NCI-H2107 treated with DMSO at 0.1 percent for 48 hours (cell line): ENCODE measurements at regions not wholly inside any gene's neighbourhood (a gene's known extent, or its start where the extent isn't known, plus 50 kb on each side); places are given as distances from the start of the nearest gene placed in this dataset.

ENCODE experiments used
- DNase-seq: peaks from one replicate; lab custom pipeline; 2025; ENCODE audit not compliant: unreplicated experiment; lab: John Stamatoyannopoulos, UW

DNA sequence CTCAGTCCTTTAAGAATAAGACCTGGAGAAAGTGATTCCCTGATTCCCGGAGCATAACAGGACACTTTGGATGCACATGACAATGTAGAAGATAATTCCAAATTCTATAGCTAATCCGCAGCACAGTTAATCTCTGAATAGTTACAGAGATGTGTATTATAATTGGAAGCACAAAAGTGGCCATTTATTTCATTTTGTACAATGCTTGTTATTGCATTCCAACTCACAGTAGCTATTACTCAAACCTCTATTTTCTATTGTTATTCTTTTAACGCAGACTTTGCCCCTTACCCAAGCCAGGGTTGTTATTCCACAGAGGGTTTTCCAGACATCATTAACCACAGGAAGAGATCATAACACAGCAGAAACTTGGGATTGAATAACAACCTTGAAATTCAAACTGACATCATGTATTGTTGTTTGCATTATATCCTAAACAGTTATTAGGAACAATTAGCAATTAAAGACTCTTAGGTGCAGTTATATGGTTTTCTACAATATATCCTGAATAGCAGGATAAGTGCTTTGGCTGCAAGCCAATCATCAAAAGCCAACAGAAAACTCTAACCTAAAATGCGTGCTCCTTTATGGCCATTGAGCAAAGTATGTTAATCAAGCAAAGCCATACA lies 984.0 kb upstream of the TENM3 start:
- DNase-seq, result peak; percentile 39

DNA sequence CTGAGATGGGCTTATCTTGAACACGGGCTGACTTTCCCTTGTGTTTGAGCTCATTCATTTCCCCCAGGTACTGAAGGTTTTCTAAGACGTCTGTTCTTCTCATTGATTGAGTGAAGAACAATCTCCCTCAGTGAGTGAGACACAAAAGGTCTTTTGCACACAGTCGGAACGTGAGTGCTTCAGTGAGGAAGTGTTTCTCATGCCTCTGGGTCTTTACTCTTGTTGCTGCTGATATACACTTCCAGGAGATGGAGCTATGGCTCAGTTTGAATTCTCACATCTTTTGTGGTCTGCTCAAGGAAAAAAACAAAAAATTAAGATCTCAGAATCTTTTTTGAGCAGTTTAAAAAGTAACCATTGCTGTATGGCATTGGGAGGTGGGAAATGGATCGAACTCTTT lies 981.9 kb upstream of the TENM3 start:
- peak; percentile 60 for DNase-seq

DNA sequence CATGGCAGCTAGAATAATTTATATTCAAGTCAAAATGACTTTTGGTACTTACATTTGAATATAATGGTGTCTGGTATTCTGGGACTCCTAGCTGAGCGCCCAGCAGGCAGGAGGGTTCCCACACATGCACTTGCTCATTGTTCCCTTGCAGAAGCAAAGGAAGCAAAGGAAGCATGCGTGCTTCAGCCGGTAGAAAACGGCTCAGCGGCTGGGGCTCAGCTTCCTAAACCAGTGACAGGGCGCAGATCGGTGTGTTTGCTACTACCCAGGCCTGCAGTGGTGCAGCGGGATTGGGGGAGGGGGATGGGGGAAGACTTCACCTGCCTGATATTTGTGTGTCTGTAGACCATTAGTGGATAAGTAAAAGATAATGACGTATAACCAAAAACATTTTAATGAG lies 978.3 kb upstream of the TENM3 start:
- DNase-seq, result peak; percentile 75

DNA sequence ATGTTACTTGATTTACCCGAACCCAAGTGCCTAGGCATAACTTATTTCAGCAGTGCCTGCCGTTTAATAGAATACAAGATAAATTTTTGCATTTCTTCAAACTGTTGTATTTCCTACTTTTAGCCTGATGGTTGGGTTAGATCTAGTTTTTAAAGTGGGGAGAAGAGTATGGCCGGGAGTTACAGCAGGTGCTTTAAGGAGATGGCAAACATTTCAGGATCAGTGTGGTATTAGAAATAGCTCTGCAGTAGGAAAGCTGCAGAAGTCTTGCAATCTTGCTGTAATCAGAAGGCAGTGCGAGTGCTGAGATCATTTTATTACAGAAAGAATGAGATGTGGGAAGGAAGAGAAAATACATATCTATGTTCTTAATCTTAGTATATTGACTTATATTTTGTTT lies 977.8 kb upstream of the TENM3 start:
- DNase-seq, result peak; percentile 84

DNA sequence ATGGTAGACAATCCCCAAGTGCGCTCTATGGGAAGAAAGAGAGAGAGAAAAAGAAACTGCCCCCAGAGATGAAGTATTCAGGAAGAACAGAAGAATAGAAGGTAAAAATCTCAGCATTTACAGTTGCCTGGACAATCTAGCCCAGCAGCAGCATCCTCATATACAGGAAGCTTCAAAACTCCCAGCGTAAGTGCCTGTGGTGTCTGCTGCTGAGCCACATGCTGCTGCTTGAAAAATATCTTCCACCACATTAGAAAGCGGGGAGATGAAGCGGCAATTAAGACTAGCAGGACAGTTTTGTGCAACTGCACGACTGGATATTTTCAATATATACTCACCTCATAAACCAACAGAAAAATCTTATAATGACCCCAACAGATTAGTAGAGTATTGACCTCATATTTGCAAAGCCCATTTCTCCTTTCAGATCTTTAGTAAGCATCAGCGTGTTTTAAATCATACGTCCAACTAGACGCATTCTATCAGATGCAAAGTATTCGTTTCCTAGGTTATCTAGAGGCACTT lies 972.0 kb upstream of the TENM3 start:
- no peak for DNase-seq

DNA sequence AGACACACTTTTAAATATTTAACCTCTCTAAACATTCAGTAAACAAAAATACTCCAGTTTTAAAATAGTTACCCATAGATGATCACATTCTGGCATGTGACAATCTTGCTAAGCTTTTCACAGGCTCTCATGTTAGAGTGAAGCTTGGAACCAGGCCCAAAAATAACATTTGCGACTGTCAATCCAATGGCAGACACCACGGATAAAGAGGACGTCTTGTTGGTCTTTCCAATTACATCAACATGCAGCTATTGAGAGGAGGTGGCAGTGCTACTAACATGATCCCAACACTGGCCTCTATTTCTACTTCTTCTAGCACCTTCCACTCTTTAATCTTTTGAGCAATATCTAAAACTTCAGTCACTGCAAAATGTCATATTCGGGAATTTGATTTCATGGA lies 970.8 kb upstream of the TENM3 start:
- DNase-seq, result no peak

DNA sequence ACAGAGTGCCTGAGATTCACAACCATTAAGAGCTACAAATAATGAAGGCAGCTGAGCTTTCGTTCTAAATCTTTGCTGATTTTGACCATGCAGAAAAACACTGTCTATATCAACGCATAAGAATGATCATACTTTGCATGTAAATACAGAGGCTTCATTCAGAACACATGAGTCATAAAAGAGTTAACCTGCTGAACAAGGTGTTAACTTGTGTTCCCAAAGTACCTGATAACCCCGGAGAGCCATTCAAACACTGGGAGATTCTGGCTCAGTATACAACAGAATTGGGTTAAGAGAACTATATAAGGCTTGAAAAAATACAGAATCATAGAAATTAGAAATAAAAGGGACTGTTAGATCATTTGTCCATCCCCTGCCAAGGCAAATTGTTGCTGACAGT lies 964.3 kb upstream of the TENM3 start:
- DNase-seq, result no peak

DNA sequence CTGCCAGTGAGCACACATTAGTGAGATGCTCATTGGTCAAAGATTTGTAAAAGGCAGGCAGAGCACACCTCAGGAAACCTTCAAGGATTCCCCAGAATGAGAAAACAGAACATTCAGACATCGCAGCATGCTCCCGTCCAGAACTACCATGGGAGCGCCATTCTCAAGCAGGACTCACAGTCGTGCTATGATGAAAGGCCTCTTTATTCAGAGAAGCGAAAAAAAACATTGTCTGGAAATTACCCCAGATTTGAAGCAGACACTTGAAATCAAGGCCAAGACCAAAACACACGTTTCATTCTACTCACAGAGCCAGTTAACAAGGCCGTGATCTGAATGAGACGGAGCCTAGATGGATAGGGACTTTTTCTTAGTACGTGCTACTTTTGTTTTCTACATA lies 961.8 kb upstream of the TENM3 start:
- no peak for DNase-seq

DNA sequence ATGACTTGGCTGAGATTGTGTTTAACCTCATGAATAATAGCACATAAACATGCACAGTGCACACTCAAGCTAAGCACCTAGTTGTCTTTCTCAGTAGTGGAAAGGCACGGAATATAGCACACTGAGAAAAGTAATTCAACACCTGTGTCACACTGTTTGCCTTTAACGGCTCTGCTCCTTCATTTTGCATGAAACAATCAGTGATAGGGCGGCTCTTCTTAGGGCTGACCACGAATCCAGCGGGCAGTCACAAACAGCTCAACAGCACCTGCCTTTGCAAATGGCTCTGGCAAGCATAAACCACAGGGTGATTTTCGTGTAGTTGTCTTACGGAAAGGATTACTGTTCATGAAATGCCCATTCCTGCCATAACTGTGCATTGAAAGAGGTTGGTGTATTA lies 954.0 kb upstream of the TENM3 start:
- peak; percentile 84 for DNase-seq

DNA sequence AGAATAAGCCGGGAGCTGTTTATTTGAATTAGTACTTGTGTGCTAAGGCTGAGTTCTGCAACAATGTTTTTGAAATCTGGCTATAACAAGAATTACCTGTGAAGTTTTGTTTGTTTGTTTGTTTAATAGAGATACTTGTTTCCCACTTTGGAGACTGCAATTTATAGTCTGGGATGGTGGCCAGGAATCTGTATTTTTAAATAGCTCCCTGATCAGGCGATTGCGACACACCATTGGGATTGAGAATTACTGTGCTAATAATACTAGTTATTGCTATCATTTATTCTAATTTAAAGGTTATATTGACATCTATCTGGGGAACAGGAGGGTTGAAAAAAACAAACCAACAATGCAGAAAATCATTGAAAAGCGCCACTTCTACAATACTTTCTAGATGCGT lies 951.6 kb upstream of the TENM3 start:
- DNase-seq, result peak; percentile 40

DNA sequence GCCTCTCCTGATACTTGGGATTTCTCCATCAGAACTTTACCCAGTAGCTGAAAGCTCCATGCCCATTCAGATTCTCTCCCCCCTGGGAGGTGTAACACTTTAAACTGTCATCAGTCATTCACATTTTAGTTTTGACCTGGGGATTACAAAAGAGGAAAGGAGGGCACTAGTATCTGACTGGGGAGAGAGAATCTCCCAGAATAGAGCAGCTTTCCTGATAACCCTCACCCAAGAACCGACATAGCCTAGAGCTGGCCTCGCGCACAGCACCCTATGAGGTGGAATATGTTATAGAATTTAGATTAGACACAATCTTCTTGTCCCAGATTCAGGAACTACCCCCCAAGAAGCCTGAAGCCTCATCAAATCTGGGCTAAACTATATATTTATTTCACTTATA lies 950.2 kb upstream of the TENM3 start:
- no peak for DNase-seq

DNA sequence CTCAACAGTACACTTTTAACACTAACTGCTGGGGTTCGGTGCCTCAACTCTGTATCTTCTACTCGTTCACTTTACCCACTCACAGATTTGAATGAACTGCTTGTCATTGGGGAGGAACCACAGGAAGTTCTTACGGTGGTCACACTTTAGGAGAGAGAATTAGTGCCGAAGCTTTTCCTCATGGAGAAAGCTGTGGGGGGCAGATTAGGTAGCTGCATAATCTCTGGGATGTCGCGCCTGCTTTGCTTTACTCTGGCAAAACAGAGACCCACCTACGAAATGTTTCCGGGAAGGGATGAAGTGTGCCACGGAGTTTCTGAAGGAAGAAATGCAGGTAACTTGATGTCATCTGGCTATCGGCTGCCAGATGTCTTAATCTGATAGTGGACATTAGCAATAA lies 949.7 kb upstream of the TENM3 start:
- no peak for DNase-seq

DNA sequence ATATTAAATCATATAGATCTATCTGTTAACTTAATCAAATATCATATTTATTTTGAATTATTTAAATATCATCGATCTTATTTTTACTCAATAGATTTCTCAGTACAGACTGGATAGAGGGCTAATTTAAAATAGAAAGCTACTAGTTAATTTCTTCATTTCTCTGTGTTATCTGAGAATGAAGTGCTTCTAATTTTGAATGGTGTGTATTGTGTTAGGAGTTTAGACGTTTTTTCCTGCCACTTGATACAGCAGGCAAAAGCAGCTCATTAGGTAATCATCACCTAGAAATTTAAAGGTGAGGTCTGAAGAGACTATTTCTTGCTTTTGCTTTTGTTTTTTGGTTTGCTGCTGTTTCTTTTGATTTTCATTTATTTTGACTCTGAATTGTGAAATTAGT lies 948.8 kb upstream of the TENM3 start:
- peak; percentile 33 for DNase-seq

DNA sequence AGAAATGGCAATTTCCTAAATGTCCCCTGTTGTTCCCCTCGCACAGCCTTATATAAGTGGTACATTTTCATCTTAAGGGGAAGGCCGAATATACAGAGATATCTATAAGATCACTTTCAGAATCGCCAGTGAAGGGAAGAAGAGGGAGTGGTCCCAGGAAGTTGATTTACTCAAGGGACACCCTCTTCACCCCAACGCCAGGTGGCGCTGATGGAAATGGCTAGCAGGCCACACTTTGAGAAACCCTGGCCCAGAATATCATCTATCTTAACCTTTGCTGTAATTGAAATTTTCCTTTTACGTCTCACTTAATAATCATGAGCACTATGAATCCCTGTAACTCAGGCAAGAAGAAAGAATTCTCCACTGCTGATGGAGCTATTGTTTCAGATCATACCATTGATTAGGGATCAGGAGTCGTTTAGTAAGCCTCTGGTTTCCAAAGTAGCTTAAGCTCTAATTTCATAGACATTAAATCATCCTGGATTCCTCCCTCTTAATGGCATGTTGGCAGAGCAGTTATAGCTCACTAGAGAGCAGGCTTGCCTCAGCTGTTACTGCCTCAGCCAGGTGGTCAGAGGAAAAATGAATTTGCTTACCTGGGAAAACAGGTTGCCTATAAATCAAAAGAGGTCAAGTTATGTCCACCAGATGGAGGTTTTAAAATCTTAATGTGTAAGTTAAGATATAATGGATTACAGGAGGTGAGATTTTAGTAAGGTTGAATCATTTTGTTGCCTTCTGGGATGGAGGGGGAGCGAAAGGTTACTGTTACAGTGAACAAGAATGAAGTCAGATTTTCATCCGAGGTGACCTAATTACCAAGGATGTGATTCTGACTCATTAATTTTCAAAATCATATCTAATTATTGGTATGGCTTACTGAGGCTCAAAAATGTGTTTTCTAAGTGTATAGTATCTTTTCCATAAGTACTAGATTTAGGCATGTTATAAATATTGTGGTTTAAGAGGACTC lies 941.2 kb upstream of the TENM3 start:
- peak; percentile 75 for DNase-seq

DNA sequence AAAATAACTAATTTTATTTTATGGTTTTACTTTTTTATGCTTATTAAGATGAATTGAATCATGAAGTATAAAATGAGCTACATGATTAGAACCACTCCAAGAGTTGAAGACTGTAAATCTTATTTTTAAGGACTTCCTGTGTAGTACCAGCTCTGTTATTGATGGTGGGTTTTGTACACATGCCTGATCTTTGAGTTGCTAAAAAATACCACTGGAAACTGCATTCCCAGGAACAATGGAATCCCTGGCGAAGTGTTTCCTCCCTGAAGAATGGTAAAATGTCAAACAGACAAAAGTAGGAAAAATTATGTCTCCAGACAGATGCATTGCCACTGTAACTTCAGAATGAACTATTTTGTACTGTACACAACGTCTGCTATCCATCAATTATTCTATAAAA lies 935.4 kb upstream of the TENM3 start:
- DNase-seq, result no peak

DNA sequence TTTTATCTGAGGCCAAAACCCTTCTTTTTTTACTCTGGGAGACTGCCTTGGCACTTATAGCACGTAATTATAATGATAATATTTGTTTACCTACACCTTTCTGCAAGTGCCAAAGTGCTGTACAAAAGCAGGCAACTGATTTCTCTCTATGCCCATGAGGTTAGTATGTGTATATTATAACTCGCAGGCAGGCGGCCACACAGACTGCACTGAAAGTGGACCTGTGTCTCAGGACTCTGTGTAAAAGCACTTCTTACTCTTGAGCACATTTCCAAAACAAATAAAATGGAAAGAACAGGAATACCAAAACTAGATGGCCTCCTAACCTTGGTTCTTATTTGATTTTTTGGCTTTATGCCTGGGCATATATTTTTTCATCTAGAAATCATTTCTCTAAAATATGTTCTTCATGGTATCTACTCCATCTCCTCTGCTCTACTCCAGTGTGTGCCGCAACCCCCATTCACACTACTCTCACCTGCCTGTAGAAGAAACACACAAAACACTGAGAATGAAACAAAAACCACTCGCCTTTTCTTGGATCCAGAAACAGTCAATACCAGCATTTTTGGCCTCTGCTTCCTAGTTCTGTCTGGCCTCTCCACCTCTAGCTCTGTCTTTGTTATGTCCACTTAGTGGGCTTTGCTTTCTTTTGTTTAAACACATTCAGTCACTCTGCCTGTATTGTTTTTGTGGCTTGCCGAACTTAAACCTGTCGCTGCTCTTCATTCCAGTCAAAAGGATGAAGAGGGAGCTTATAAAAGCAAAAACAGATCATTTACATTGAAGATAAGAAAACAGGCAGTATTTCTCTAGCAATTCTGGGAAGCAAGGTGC lies 934.5 kb upstream of the TENM3 start:
- peak; percentile 86 for DNase-seq

DNA sequence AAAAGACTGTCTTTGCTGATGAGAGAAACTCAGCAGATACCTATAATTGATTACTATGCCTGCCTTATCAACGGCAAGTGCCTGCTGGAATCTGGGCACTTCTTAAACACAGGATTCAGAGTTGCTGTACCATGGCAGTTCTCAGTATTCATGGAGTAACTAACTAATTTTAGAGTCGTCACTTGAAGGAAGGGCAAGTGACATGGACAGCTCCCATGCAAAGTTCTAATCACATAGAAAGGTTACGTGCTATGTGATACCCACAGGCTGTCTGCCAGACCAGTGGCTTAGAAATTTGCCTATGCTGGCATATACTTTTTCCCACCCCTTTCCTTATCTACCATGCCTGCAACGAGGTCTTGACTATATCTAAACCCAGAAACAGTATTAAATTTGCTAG lies 931.1 kb upstream of the TENM3 start:
- DNase-seq, result no peak

DNA sequence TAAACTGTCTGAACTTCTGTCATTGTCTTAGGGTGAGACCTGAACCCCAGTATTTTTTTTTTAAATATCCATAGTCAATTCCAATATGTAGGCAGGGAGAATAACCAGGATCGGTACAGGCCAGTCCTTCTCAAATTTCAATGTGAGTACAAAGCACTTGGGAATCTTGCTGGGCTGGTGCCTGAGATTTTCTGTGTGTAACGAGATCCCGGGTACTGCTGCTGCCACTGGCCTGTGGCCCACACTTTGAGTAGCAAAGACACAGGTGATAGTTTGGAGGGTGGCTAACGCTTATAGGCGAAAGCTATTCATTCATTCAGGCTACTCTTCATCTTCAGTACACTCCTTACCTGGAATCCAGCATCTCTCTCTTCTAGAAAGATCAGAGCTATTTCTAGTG lies 923.6 kb upstream of the TENM3 start:
- DNase-seq, result peak; percentile 67

DNA sequence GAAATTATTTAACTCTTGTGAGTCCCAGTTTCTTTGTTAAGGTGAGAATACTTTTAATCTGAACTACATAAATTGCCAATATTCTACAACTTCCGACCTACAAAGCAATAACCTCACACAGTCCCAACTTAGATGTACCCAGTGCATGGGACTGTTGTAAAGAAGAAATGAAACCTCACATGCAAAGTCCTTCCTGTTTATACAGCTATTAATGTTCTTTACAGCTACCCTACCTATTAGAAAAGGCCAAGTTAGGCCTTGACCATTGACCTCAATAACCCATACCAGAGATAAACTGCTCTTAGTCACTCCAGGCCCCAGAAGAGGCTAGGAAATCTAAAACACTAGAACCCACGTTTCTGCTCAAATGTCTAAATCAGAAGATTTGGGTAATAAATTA lies 920.1 kb upstream of the TENM3 start:
- no peak for DNase-seq

DNA sequence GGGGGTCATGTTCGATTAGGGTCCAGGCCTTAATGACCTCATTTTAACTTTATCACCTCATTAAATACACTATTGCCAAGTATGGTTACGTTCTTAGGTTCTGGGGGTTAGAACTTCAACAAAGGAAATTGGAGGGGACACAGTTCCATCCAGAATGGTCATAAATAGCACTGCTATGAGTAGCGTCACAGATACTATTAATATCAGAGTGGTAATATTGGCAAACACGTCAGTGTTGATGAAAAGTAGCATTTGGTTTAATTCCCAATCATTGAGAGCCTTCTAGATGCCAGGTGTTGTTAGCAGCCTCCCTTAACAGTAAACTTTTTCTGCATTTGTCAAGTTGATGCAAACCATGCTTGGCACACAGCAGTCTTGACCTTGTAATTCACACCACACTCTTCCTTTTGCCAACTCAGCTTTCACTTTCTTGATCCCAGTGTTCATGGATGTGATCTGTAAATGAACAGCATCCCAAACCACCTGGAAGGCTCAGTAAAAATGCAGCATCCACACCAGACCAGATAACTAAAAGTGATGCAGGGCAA lies 912.5 kb upstream of the TENM3 start:
- no peak for DNase-seq

DNA sequence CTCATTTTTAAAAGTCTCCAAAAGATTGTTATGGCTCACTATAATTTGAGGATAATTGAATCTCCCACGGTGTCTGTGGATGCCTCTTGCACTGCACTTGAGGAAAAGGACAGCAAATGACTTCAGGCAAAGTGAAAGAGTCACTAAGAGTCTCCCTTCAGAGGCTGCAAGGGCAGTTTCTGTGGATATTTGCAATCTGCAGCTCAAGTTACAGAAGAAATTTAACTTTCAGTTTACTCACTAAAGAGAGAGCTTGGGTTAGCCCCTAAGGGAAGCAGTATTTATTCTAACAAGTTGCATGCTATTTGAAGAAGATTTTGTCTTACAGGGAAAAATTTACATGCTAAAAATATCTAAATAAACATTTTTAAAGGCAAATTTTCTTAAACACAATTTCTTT lies 912.0 kb upstream of the TENM3 start:
- DNase-seq, result no peak
